ENCODE measurements at regions not wholly inside any gene's neighbourhood (a gene's known extent, or its start where the extent isn't known, plus 50 kb on each side); places are given as distances from the start of the nearest gene placed in this dataset.

DNA sequence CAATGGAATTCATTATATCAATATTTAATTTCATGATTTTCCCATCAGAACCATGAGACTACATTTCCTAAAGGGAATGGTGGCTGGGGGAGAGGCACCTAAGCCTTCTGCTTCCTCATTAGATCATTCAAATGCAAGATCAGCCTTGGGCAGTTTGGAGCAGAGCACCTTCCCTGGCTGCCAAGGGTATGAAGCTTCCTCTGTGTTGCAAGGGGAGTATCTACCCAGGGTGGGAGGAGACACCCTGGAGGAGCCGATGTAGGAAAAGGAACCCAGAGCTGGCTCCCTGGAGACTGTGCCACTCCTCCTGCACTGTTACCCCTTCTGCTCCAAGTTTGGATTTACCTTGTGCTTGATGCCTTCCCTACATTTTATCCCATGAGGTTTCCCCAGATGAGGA lies 299.7 kb upstream of the PRDM1 start:
- DNase-seq, result no peak

DNA sequence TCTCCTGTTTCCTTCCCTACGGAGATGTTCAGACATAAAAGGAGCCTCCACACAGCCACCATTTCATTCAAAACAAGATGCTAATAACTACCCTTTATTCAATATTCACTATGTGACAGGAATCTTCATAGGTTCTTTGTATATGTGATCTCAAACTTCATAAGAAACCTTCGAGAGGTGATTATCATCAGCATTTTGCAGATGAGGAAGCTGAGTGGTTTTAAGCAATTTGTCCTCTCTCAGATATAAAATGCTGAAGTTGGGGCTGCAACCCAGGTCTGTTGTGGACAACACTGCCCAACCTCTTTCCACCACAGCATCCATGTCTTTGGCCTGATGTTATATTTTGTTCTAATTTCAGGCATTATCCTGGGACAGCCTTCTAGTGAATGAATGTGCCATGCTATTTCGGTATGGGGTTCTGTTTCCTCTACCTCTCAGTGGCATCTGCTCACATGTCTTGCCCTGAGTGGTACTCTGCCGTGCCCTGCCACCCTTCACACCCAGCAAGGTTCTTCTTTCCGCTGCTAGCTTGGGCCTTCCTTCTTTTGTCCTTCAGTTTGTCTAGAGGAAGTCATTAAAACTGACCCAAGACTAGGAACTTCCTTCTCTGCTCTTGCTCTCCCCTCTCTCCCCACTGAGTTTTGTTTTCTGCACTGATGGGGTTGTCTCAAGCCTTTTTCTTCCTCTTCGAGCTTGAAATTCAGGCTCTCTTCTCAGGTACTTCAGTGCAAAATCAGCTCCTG lies 300.9 kb upstream of the PRDM1 start:
- DNase-seq, result no peak

DNA sequence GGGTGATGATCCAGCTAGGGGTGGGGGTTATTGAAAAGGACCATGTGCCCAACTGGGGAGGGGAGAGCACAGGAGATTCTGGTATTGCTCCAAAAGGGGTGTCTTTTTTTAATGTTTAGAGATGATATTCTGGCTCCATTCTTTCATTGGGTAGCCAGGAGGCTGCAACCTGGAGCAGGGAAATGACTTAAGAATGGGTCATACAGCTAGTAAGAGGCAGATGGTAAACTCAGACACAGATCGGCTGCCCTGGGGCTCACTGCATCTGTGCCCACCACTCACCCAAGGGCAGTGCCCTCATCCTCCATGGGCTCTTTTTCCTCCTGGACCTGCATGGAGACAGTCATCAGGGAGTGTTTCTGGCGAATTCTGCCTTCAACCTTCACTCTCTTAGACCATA lies 302.0 kb upstream of the PRDM1 start:
- no peak for DNase-seq

GRCh38 chr6:105783333-105783935 lies 302.7 kb upstream of the PRDM1 start:
- DNase-seq, result no peak

DNA sequence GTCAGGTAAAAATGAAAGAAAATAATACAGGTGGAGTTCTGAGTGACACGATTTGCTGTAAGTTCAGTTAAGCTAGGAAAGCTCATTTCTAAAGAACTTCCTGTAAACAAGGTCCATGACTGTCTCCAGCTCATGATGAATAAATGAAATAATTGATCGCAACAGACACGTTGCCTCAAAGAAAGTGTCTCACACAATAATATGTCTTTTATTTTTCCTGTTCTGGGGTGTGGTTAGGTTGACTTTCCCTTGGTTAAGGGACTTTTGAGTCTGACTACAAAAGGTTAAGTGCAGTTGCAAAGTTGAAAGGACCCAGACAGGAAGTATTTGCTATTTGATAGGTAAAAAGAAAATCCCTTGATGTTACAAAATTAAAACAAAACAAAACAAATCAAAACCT lies 304.2 kb upstream of the PRDM1 start:
- DNase-seq, result no peak

DNA sequence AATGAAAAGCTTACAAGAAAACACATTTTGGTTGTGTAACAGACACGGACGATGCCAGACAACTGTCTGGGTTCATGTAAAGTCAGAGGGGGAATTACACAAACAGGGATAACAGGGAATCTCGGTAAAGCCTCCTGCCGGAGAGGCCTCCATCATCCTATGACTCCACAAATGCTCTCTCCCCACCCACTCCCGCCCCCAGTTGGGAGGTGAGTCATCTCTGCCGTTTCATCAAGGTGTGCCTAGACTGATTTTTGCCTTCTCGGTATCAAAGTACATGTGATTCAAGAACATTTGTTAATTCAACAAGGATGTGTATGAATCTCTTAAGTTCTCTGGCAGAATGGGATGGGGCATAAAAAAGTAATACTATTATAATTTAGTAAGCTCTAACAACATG lies 304.9 kb upstream of the PRDM1 start:
- DNase-seq, result no peak

GRCh38 chr6:105780146-105780860 lies 305.8 kb upstream of the PRDM1 start:
- DNase-seq, result no peak

GRCh38 chr6:105779110-105779509 lies 307.0 kb upstream of the PRDM1 start:
- no peak for DNase-seq

DNA sequence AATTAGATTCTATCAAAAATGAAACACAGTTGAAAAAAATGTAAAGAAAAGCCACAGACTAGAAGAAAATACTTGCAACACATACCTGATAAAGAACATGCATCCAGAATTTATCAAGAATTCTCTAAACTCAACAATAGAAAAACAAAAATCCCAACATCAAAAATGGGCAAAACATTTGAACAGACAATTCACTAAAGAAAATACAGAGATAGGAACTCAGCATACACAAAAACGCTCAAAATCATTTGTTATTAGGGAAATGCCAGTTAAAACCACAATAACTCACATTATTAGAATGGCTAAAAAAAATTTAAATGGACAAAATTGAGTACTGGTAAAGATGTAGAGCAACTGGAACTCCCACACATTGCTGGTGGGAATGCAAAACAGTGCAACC lies 311.0 kb upstream of the PRDM1 start:
- DNase-seq, result no peak

- no peak for DNase-seq
Measured at GRCh38 chr6:105774247-105774646, 311.9 kb upstream of the PRDM1 start.

- no peak for DNase-seq
Measured at GRCh38 chr6:105771313-105771970, 314.7 kb upstream of the PRDM1 start.

DNA sequence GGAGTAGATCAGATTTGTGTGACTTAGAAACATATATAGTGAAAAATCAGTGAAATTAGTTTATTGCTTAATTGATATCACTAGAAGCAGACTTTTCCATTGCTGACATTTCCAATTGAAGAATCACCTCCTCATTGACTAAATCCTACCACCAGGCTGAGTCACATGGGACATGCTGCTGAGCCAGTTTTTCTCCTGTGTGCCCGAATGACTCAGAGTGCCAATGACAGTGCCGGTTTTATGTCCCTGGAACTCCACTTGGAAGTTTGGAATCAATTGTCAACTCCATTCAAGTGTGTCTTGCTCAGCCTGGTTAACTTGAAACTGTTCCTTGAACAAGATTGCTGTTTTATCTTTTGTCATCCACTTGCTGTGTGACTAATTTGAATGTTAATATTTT lies 316.1 kb upstream of the PRDM1 start:
- DNase-seq, result no peak

GRCh38 chr6:105769197-105769596 lies 316.9 kb upstream of the PRDM1 start:
- DNase-seq, result no peak

- DNase-seq, result no peak
Measured at GRCh38 chr6:105767541-105767940, 318.6 kb upstream of the PRDM1 start.

GRCh38 chr6:105765239-105765638 lies 320.9 kb upstream of the PRDM1 start:
- no peak for DNase-seq

GRCh38 chr6:105764315-105764714 lies 321.8 kb upstream of the PRDM1 start:
- no peak for DNase-seq

- no peak for DNase-seq
Measured at GRCh38 chr6:105763866-105764265, 322.3 kb upstream of the PRDM1 start.

GRCh38 chr6:105760746-105761145 lies 325.4 kb upstream of the PRDM1 start:
- no peak for DNase-seq

GRCh38 chr6:105759946-105760345 lies 326.2 kb upstream of the PRDM1 start:
- no peak for DNase-seq

DNA sequence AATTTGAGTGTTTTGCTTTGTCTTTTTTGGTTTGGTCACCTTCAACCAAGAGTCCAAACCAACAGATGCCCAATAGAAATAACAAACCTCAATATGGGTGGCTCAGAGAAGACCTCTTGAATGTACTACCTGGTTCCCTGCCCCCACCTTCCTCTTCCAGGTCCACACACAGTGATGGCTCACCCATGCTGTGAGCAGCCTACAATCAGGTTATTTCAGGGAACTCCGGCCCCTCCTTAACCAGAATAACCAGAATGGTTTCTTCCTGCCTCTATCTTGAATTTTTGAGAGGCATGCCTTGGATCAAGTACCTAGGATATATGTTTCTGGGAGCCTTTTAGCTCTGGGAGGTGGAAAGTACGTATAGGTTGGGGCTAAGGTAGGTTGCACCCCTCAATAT lies 327.1 kb upstream of the PRDM1 start:
- no peak for DNase-seq

GRCh38 chr6:105757512-105758200 lies 328.5 kb upstream of the PRDM1 start:
- DNase-seq, result no peak

DNA sequence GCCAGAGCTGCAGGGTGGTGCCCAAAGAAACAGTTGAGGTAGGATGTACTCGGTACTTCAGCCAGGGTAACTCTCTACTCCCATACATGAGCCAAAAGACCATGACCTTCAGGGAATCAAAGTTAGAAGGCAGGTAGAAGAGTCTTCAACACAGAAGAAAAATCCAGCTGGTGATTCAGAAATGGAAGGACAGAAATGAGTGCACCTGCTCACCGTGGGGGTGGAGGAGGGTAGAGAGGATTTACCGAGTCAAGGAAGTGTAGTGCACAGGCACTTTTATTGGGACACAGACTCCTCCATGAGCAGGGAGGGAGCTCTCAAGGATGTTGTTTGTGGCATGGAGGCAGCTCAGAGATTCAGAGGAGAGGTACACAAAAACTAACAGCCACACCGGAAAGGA lies 330.3 kb upstream of the PRDM1 start:
- no peak for DNase-seq

DNA sequence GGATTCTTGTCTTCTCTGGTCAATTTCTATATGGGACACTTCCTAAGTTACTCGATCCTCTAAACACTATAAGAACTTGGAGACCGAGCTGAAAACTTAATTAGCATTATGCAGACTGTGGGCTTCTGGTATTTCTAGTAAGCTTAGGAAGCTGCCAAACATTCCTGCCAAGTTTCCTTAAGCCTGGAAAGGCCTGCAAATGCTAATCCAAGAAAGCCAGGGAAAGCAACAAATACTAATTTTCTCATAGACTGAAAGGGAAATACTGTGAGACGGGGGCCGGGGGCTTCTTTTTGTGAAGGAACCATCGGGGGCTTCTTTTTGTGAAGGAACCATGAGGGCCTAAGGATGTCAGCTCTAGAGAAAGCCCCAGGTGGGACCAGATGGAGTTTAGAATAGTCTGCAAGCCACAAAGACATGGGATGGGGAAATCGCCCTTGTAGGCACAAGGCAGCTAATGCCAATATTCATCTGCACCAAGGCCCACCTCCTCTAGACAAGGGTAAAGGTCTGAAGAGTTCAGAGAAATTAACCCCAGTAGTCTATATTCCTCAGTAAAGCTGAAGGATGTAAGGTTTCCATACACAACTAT lies 332.4 kb upstream of the PRDM1 start:
- no peak for DNase-seq

Data from NCI-H82 (cell line).